ENCODE measurements at regions not wholly inside any gene's neighbourhood (a gene's known extent, or its start where the extent isn't known, plus 50 kb on each side); places are given as distances from the start of the nearest gene placed in this dataset.

GRCh38 chr5:2482778-2483177, 268.7 kb downstream of the IRX2 start:
- H3K27ac ChIP-seq = no peak overlapping the region
- no peaks in the 10 kb centered on the region for H3K9me3 ChIP-seq
- no peak overlapping the region for H3K4me3 ChIP-seq
- H3K4me1 ChIP-seq (replicated peaks) = no peaks in the 10 kb centered on the region
- TF ChIP-seq POLR2A (IDR thresholded peaks at IDR 0.05) (no peak), POLR2AphosphoS5 (IDR thresholded peaks at IDR 0.05) (no peak), CTCF (IDR thresholded peaks at IDR 0.05) (no peak)
- no peaks in the 10 kb centered on the region for H3K36me3 ChIP-seq
- no peaks in the 10 kb centered on the region for H3K27me3 ChIP-seq (replicated peaks; ENCODE audit: insufficient read depth)
- intact Hi-C loops (cut with DNase I) = no loop called here
- no peak for DNase-seq (ENCODE audit: low spot score)

GRCh38 chr5:2480871-2481270, 270.6 kb downstream of the IRX2 start:
- intact Hi-C loops (cut with DNase I) = no loop called here
- no peaks in the 10 kb centered on the region for H3K36me3 ChIP-seq
- TF ChIP-seq POLR2A (IDR thresholded peaks at IDR 0.05) (no peak), POLR2AphosphoS5 (IDR thresholded peaks at IDR 0.05) (no peak), CTCF (IDR thresholded peaks at IDR 0.05) (no peak)
- H3K4me1 ChIP-seq (replicated peaks) = no peaks in the 10 kb centered on the region
- no peak overlapping the region for H3K4me3 ChIP-seq
- H3K27me3 ChIP-seq (replicated peaks; ENCODE audit: insufficient read depth) = no peaks in the 10 kb centered on the region
- H3K9me3 ChIP-seq = no peaks in the 10 kb centered on the region
- no peak overlapping the region for H3K27ac ChIP-seq
- 68% methylated on average over 4 of the region's 4 CpGs for WGBS
- no peak for DNase-seq (ENCODE audit: low spot score)

GRCh38 chr5:2475902-2476301, 275.6 kb downstream of the IRX2 start:
- no peak for DNase-seq (ENCODE audit: low spot score)
- TF ChIP-seq POLR2AphosphoS5 (IDR thresholded peaks at IDR 0.05) (no peak), POLR2A (IDR thresholded peaks at IDR 0.05) (no peak), CTCF (IDR thresholded peaks at IDR 0.05) (peak in 1 of 4 experiments; percentile 18)
- intact Hi-C loops (cut with DNase I) = no loop called here
- Histone ChIP-seq H3K27me3 (replicated peaks; ENCODE audit: insufficient read depth) (no peaks in the 10 kb centered on the region), H3K4me1 (replicated peaks) (no peaks in the 10 kb centered on the region), H3K9me3 (no peaks in the 10 kb centered on the region), H3K36me3 (no peaks in the 10 kb centered on the region), H3K27ac (no peak overlapping the region), H3K4me3 (no peak overlapping the region)
- 90% methylated on average over 3 of the region's 3 CpGs for WGBS

- intact Hi-C loops (cut with DNase I) = no loop called here
- H3K27me3 ChIP-seq (replicated peaks; ENCODE audit: insufficient read depth) = no peaks in the 10 kb centered on the region
- no peaks in the 10 kb centered on the region for H3K9me3 ChIP-seq
- no peak overlapping the region for H3K4me3 ChIP-seq
- TF ChIP-seq POLR2A (IDR thresholded peaks at IDR 0.05) = no peak
- TF ChIP-seq CTCF (IDR thresholded peaks at IDR 0.05) = no peak
- TF ChIP-seq POLR2AphosphoS5 (IDR thresholded peaks at IDR 0.05) = no peak
- H3K27ac ChIP-seq = no peak overlapping the region
- WGBS = 81% methylated on average over 5 of the region's 5 CpGs
- H3K36me3 ChIP-seq = no peaks in the 10 kb centered on the region
- no peaks in the 10 kb centered on the region for H3K4me1 ChIP-seq (replicated peaks)
- DNase-seq (ENCODE audit: low spot score) = no peak
Measured at GRCh38 chr5:2472670-2473069, 278.8 kb downstream of the IRX2 start.

GRCh38 chr5:2471152-2471879, 280.2 kb downstream of the IRX2 start:
- intact Hi-C loops (cut with DNase I) = no loop called here
- Histone ChIP-seq H3K4me3 (no peak overlapping the region), H3K27me3 (replicated peaks; ENCODE audit: insufficient read depth) (no peaks in the 10 kb centered on the region), H3K9me3 (no peaks in the 10 kb centered on the region), H3K36me3 (no peaks in the 10 kb centered on the region), H3K4me1 (replicated peaks) (no peaks in the 10 kb centered on the region), H3K27ac (no peak overlapping the region)
- TF ChIP-seq POLR2AphosphoS5 (IDR thresholded peaks at IDR 0.05) (no peak), POLR2A (IDR thresholded peaks at IDR 0.05) (no peak), CTCF (IDR thresholded peaks at IDR 0.05) (no peak)
- 93% methylated on average over 3 of the region's 3 CpGs for WGBS
- no peak for DNase-seq (ENCODE audit: low spot score)
